Neuronal stem cell (in vitro differentiated cells): ENCODE measurements at regions not wholly inside any gene's neighbourhood (a gene's known extent, or its start where the extent isn't known, plus 50 kb on each side); places are given as distances from the start of the nearest gene placed in this dataset.
"Not testable (repeated sequence)": the region's sequence is repeated elsewhere in the genome, so short reads cannot be mapped to it uniquely, and the experiment has no call there.

Experiments used
- DNase-seq: peaks from one replicate; pipeline ENCODE4 v3.0.0-alpha.2; 2013; ENCODE audit warnings: low spot score
- H2AFZ ChIP-seq: one replicate; pipeline ENCODE4 v1.6.1; 2013; ENCODE audit warnings: mild to moderate bottlenecking, low read length, inconsistent platforms
- H2AK5ac ChIP-seq: 2 replicates; pipeline ENCODE4 v1.6.1; 2013; ENCODE audit warnings: low read depth, mild to moderate bottlenecking, inconsistent platforms, low read length, moderate library complexity, mixed read lengths
- H2BK120ac ChIP-seq: 2 replicates; pipeline ENCODE4 v1.6.1; 2013; ENCODE audit warnings: low read depth, mild to moderate bottlenecking, inconsistent platforms, low read length, moderate library complexity, mixed read lengths
- H2BK12ac ChIP-seq: one replicate; pipeline ENCODE4 v1.6.1; 2013; ENCODE audit warnings: low read length, inconsistent platforms
- H2BK15ac ChIP-seq: 2 replicates; pipeline ENCODE4 v1.6.1; 2013; ENCODE audit warnings: mild to moderate bottlenecking, low read length, inconsistent platforms, mixed read lengths
- H2BK5ac ChIP-seq: one replicate; pipeline ENCODE4 v1.6.1; 2013; ENCODE audit warnings: inconsistent platforms, mild to moderate bottlenecking, low read length, moderate library complexity
- H3K14ac ChIP-seq: one replicate; pipeline ENCODE4 v1.6.1; 2013; ENCODE audit warnings: low read length, inconsistent platforms
- H3K18ac ChIP-seq: 2 replicates; pipeline ENCODE4 v1.6.1; 2013; ENCODE audit warnings: low read length, inconsistent platforms
- H3K23ac ChIP-seq: 2 replicates; pipeline ENCODE4 v1.6.1; 2013; ENCODE audit warnings: low read depth, mild to moderate bottlenecking, mixed read lengths, low read length, inconsistent platforms; ENCODE audit not compliant: poor library complexity
- H3K27ac ChIP-seq: replicated peaks from 3 replicates; pipeline ENCODE4 v1.5.1; 2013; ENCODE audit warnings: low read length, inconsistent platforms
- H3K27me3 ChIP-seq, 3 experiments: 2 replicates each; pipeline ENCODE4 v1.6.1; 2013; ENCODE audit warnings: low read length in 3 of 3, mild to moderate bottlenecking in 2 of 3, inconsistent platforms in 1 of 3, low read depth in 1 of 3, mixed read lengths in 1 of 3, moderate library complexity in 1 of 3; ENCODE audit not compliant: control insufficient read depth in 3 of 3, insufficient read depth in 3 of 3
- H3K36me3 ChIP-seq, 2 donors: replicated peaks in 1 of 2; 2 replicates each; pipeline ENCODE4 v1.6.1; 2013; ENCODE audit warnings: low read length in 2 of 2; ENCODE audit not compliant: control insufficient read depth in 2 of 2, insufficient read depth in 2 of 2
- H3K4ac ChIP-seq: 2 replicates; pipeline ENCODE4 v1.6.1; 2013; ENCODE audit warnings: inconsistent platforms, mild to moderate bottlenecking, low read length, moderate library complexity
- H3K4me1 ChIP-seq, 2 donors: 1 replicate in 1 of 2; 2 replicates in 1 of 2; pipeline ENCODE4 v1.6.1; 2013; ENCODE audit warnings: low read length in 2 of 2, low read depth in 1 of 2; ENCODE audit not compliant: control insufficient read depth in 2 of 2, insufficient read depth in 1 of 2
- H3K4me2 ChIP-seq: one replicate; pipeline ENCODE4 v1.6.1; 2013; ENCODE audit warnings: mild to moderate bottlenecking, low read length, inconsistent platforms; ENCODE audit not compliant: insufficient read depth, poor library complexity, severe bottlenecking
- H3K4me3 ChIP-seq, 2 donors: 2 replicates each; pipeline ENCODE4 v1.5.1; 2013; ENCODE audit warnings: low read length in 2 of 2, mild to moderate bottlenecking in 2 of 2, inconsistent platforms in 1 of 2, moderate library complexity in 1 of 2
- H3K79me1 ChIP-seq: one replicate; pipeline ENCODE4 v1.6.1; 2013; ENCODE audit warnings: low read depth, mild to moderate bottlenecking, inconsistent platforms, low read length, moderate library complexity
- H3K9ac ChIP-seq: one replicate; pipeline ENCODE4 v1.6.1; 2013; ENCODE audit warnings: mild to moderate bottlenecking, low read depth, low read length, inconsistent platforms; ENCODE audit not compliant: poor library complexity
- H3K9me3 ChIP-seq, 2 donors: replicated peaks in 1 of 2; 2 replicates each; pipeline versions ENCODE3 to v1.6.1; 2013; ENCODE audit warnings: low read length in 2 of 2, mild to moderate bottlenecking in 2 of 2, inconsistent platforms in 1 of 2, low read depth in 1 of 2, mixed read lengths in 1 of 2, moderate library complexity in 1 of 2; ENCODE audit not compliant: control insufficient read depth in 2 of 2, insufficient read depth in 1 of 2
- H4K8ac ChIP-seq: one replicate; pipeline ENCODE4 v1.6.1; 2013; ENCODE audit warnings: low read depth, mild to moderate bottlenecking, inconsistent platforms, low read length, moderate library complexity
- H4K91ac ChIP-seq: one replicate; pipeline ENCODE4 v1.6.1; 2013; ENCODE audit warnings: low read length, low read depth, mild to moderate bottlenecking, inconsistent platforms; ENCODE audit not compliant: poor library complexity
- WGBS, 2 donors: extraction: QIAGEN DNeasy Blood & Tissue Kit; methylation state at CpG; one replicate each; pipeline ENCODE4 v1.1.7; 2013; ENCODE audit warnings: missing lambda C conversion rate in 2 of 2, mixed read lengths in 1 of 2; ENCODE audit not compliant: insufficient read length in 2 of 2, insufficient replicate concordance in 1 of 2; ENCODE audit errors: extremely low coverage in 2 of 2; 5-methylcytosine and 5-hydroxymethylcytosine counted together

GRCh38 chr16:59527206-59527997 lies 793.3 kb upstream of the GOT2 start:
- no peak overlapping the region for H3K14ac ChIP-seq
- H4K8ac ChIP-seq: no peak overlapping the region
- no peak for DNase-seq
- no peak overlapping the region for H2AFZ ChIP-seq
- WGBS, 2 donors: no CpG with 5 or more reads among the region's 14 CpGs
- H3K9me3 ChIP-seq: no peaks in the 10 kb centered on the region
- no peak overlapping the region for H3K4me2 ChIP-seq
- H3K4ac ChIP-seq: no peak overlapping the region
- no peak overlapping the region for H3K4me3 ChIP-seq
- no peak overlapping the region for H3K9ac ChIP-seq
- H4K91ac ChIP-seq: no peak overlapping the region
- no peaks in the 10 kb centered on the region for H3K36me3 ChIP-seq
- no peak overlapping the region for H3K23ac ChIP-seq
- no peaks in the 10 kb centered on the region for H3K79me1 ChIP-seq
- H2BK5ac ChIP-seq: no peak overlapping the region
- no peak overlapping the region for H2BK12ac ChIP-seq
- no peak overlapping the region for H2AK5ac ChIP-seq
- no peak overlapping the region for H2BK120ac ChIP-seq
- no peak overlapping the region for H3K27ac ChIP-seq
- no peak overlapping the region for H3K18ac ChIP-seq
- H2BK15ac ChIP-seq: no peak overlapping the region
- H3K4me1 ChIP-seq: no peaks in the 10 kb centered on the region
- no peaks in the 10 kb centered on the region for H3K27me3 ChIP-seq

GRCh38 chr16:59522826-59523225 lies 788.7 kb upstream of the GOT2 start:
- H2BK15ac ChIP-seq: no peak overlapping the region
- H3K79me1 ChIP-seq: no peaks in the 10 kb centered on the region
- no peak overlapping the region for H3K4me3 ChIP-seq
- no CpG with 5 or more reads among the region's 3 CpGs for WGBS, 2 donors
- H2BK5ac ChIP-seq: no peak overlapping the region
- no peak overlapping the region for H3K27ac ChIP-seq
- H3K4ac ChIP-seq: no peak overlapping the region
- no peak overlapping the region for H4K91ac ChIP-seq
- no peak overlapping the region for H2BK120ac ChIP-seq
- no peaks in the 10 kb centered on the region for H3K36me3 ChIP-seq
- no peak overlapping the region for H2AK5ac ChIP-seq
- no peak overlapping the region for H3K9ac ChIP-seq
- H2AFZ ChIP-seq: no peak overlapping the region
- no peaks in the 10 kb centered on the region for H3K27me3 ChIP-seq
- no peak overlapping the region for H3K4me2 ChIP-seq
- no peak overlapping the region for H3K14ac ChIP-seq
- H2BK12ac ChIP-seq: no peak overlapping the region
- H3K18ac ChIP-seq: no peak overlapping the region
- DNase-seq: no peak
- H3K9me3 ChIP-seq: no peaks in the 10 kb centered on the region
- H4K8ac ChIP-seq: no peak overlapping the region
- no peaks in the 10 kb centered on the region for H3K4me1 ChIP-seq
- H3K23ac ChIP-seq: no peak overlapping the region

- H3K18ac ChIP-seq, H3K14ac ChIP-seq, H3K4me2 ChIP-seq, H3K27ac ChIP-seq, H2AFZ ChIP-seq, H3K27me3 ChIP-seq, H3K4me3 ChIP-seq, H3K9ac ChIP-seq, H2BK5ac ChIP-seq, H3K4me1 ChIP-seq, H3K9me3 ChIP-seq, H4K91ac ChIP-seq, H3K79me1 ChIP-seq, H3K4ac ChIP-seq, H4K8ac ChIP-seq, DNase-seq, H3K36me3 ChIP-seq, H2BK12ac ChIP-seq, H2AK5ac ChIP-seq, H2BK15ac ChIP-seq, H3K23ac ChIP-seq, H2BK120ac ChIP-seq: not testable (repeated sequence)
- WGBS, 2 donors: no CpG with 5 or more reads among the region's 5 CpGs
Measured at GRCh38 chr16:59518721-59519120, 784.6 kb upstream of the GOT2 start.

GRCh38 chr16:59514651-59515050 lies 780.5 kb upstream of the GOT2 start:
- no peak for DNase-seq
- Histone ChIP-seq H3K27me3 (no peaks in the 10 kb centered on the region), H4K91ac (no peak overlapping the region), H3K4me3 (no peak overlapping the region), H2BK12ac (no peak overlapping the region), H3K9me3 (no peaks in the 10 kb centered on the region), H3K27ac (no peak overlapping the region), H3K18ac (no peak overlapping the region), H4K8ac (no peak overlapping the region), H2AFZ (no peak overlapping the region), H2AK5ac (no peak overlapping the region), H3K14ac (no peak overlapping the region), H3K4me2 (no peak overlapping the region), H3K9ac (no peak overlapping the region), H3K79me1 (no peaks in the 10 kb centered on the region), H3K4ac (no peak overlapping the region), H3K23ac (no peak overlapping the region), H3K36me3 (no peaks in the 10 kb centered on the region), H2BK15ac (no peak overlapping the region), H2BK5ac (no peak overlapping the region), H3K4me1 (no peaks in the 10 kb centered on the region), H2BK120ac (no peak overlapping the region)
- no CpG with 5 or more reads among the region's 4 CpGs for WGBS, 2 donors
